Activated CD8-positive, alpha-beta T cell treated with anti-CD3 and anti-CD28 coated beads for 36 hours (primary cell): ENCODE measurements at regions not wholly inside any gene's neighbourhood (a gene's known extent, or its start where the extent isn't known, plus 50 kb on each side); places are given as distances from the start of the nearest gene placed in this dataset.

Experiments used
- ATAC-seq: fragments of 200-7000 bp; cut with Tn5 transposase; one replicate; pipeline ENCODE4 v1.10.0; 2021; ENCODE audit warnings: mild to moderate bottlenecking, moderate library complexity
- CTCF ChIA-PET: fragments of 350-600 bp; sonication (Branson Sonifier 250); formaldehyde crosslinking; loops from one replicate; lab custom pipeline; 2021; ENCODE audit warnings: antibody characterized with exemption; lab: Charles Lee
- POLR2A ChIA-PET: fragments of 350-600 bp; sonication (Branson Sonifier 250); formaldehyde crosslinking; loops from one replicate; lab custom pipeline; 2021; ENCODE audit warnings: antibody characterized with exemption; lab: Charles Lee
- DNase-seq: peaks from one replicate; pipeline ENCODE4 v3.0.0-alpha.2; 2020
- H3K27ac Mint-ChIP-seq: one replicate; pipeline ENCODE4 v1.8.0; 2021; ENCODE audit warnings: mild to moderate bottlenecking, mixed read lengths
- H3K27me3 Mint-ChIP-seq: one replicate; pipeline ENCODE4 v1.8.0; 2021; ENCODE audit warnings: mixed read lengths
- H3K36me3 Mint-ChIP-seq: one replicate; pipeline ENCODE4 v1.8.0; 2021; ENCODE audit warnings: low read depth, mixed read lengths
- H3K4me1 Mint-ChIP-seq: one replicate; pipeline ENCODE4 v1.8.0; 2021; ENCODE audit warnings: low read depth, mixed read lengths
- H3K4me3 Mint-ChIP-seq: one replicate; pipeline ENCODE4 v1.8.0; 2021; ENCODE audit warnings: mild to moderate bottlenecking, moderate library complexity, mixed read lengths
- H3K9me3 Mint-ChIP-seq: one replicate; pipeline ENCODE4 v1.8.0; 2021; ENCODE audit warnings: mixed read lengths
- intact Hi-C: fragments of 100-400 bp; cut with micrococcal nuclease; formaldehyde crosslinking; loops from one replicate; pipeline ENCODE4 v1.10.0; 2022
- TF ChIP-seq, protein P1 (sequence below): fragments of 200-600 bp; IDR thresholded peaks from one replicate; pipeline ENCODE4 v1.8.0; 2022; ENCODE audit warnings: antibody characterized with exemption, mild to moderate bottlenecking

DNA sequence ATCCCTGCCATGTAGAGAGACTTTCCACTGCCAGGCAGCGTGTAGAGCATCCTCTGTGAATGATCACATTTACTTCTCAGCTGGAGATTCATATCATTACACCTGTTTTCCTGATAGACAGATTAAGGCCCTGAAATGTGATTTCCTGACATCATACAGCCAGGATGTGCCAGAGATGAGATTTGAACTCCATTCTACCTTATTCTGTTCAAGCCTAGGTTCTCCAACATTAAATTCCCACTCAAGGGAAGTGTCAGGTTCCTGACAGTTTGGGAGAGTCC lies 482.1 kb downstream of the RPS24 start:
- ChIA-PET CTCF (interaction anchor here (1.6 kb wide), 2 partner anchors 8 to 10 kb away, joined by 4 read pairs; no protein-coding TSS in a partner anchor), POLR2A (no interaction called here)
- Mint-ChIP-seq H3K4me1 (peaks cover 2% of the 10 kb centered on the region), H3K4me3 (no peak overlapping the region), H3K36me3 (no peaks in the 10 kb centered on the region), H3K9me3 (no peaks in the 10 kb centered on the region), H3K27ac (no peak overlapping the region), H3K27me3 (no peaks in the 10 kb centered on the region)
- ATAC-seq (no peak), DNase-seq (no peak)
- intact Hi-C loops = no loop called here
- TF ChIP-seq, protein P1, sequence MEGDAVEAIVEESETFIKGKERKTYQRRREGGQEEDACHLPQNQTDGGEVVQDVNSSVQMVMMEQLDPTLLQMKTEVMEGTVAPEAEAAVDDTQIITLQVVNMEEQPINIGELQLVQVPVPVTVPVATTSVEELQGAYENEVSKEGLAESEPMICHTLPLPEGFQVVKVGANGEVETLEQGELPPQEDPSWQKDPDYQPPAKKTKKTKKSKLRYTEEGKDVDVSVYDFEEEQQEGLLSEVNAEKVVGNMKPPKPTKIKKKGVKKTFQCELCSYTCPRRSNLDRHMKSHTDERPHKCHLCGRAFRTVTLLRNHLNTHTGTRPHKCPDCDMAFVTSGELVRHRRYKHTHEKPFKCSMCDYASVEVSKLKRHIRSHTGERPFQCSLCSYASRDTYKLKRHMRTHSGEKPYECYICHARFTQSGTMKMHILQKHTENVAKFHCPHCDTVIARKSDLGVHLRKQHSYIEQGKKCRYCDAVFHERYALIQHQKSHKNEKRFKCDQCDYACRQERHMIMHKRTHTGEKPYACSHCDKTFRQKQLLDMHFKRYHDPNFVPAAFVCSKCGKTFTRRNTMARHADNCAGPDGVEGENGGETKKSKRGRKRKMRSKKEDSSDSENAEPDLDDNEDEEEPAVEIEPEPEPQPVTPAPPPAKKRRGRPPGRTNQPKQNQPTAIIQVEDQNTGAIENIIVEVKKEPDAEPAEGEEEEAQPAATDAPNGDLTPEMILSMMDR = no peak

- Mint-ChIP-seq H3K4me3 (no peak overlapping the region), H3K27ac (no peak overlapping the region), H3K36me3 (no peaks in the 10 kb centered on the region), H3K9me3 (no peaks in the 10 kb centered on the region), H3K27me3 (no peaks in the 10 kb centered on the region), H3K4me1 (peaks cover 4% of the 10 kb centered on the region)
- DNase-seq (no peak), ATAC-seq (no peak)
- intact Hi-C loops = no loop called here
- CTCF ChIA-PET = interaction anchor here (1.6 kb wide), 1 partner anchor 10 kb away, joined by 4 read pairs; no protein-coding TSS in a partner anchor
- TF ChIP-seq, protein P1 = no peak
- POLR2A ChIA-PET = no interaction called here
These were observed 482.6 kb downstream of the RPS24 start for GRCh38 chr10:78516236-78516635.

DNA sequence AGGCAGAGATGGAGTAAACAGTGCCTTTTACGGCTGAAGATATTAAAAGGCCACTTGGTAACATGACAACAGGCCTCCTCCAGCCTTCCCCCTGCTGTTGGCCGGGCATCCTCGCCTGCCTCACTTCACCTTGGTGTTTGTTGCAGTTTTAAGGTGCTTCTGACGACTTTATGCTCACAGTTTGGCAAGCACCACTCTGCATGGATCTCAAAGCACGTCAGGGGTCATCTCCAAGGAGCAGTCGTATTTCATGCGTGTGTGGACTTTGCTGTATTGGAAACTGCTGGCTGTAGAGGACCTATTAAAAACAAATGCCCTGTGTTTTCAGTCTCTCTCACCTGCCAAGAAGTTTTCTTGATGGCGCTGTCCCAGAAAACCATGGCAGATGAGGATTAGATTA lies 483.1 kb downstream of the RPS24 start:
- ATAC-seq (no peak), DNase-seq (no peak)
- Mint-ChIP-seq H3K4me1 (peaks cover 4% of the 10 kb centered on the region), H3K4me3 (no peak overlapping the region), H3K9me3 (no peaks in the 10 kb centered on the region), H3K27me3 (no peaks in the 10 kb centered on the region), H3K36me3 (no peaks in the 10 kb centered on the region), H3K27ac (no peak overlapping the region)
- CTCF ChIA-PET = interaction anchor here (1.6 kb wide), 1 partner anchor 11 kb away, joined by 4 read pairs; no protein-coding TSS in a partner anchor
- POLR2A ChIA-PET = no interaction called here
- TF ChIP-seq, protein P1 = no peak
- intact Hi-C loops = no loop called here

DNA sequence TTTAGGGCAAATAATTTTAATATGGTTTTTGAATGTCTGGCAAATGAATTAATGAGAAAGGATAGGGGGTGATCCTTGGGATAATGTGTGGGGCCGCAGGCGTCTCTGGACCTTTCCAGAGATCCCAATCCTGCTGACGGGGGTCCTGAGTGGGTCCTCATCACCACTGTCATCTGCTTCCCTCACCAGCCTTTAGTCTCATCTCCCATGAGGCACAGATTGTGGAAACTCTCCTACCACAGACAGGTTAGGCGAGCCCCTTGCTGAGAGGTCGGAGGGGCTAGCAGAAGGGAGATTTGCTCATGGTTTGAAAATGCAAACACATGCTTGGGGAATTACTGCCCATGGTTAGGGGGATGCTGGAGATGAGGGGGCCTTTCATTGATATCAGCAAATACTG lies 484.6 kb downstream of the RPS24 start:
- no peaks in the 10 kb centered on the region for H3K9me3 Mint-ChIP-seq
- no peak overlapping the region for H3K27ac Mint-ChIP-seq
- ChIA-PET POLR2A (no interaction called here), CTCF (no interaction called here)
- no peak overlapping the region for H3K4me3 Mint-ChIP-seq
- no peaks in the 10 kb centered on the region for H3K36me3 Mint-ChIP-seq
- intact Hi-C loops = no loop called here
- TF ChIP-seq, protein P1 = no peak
- ATAC-seq (no peak), DNase-seq (no peak)
- H3K4me1 Mint-ChIP-seq = peaks cover 4% of the 10 kb centered on the region
- no peaks in the 10 kb centered on the region for H3K27me3 Mint-ChIP-seq

DNA sequence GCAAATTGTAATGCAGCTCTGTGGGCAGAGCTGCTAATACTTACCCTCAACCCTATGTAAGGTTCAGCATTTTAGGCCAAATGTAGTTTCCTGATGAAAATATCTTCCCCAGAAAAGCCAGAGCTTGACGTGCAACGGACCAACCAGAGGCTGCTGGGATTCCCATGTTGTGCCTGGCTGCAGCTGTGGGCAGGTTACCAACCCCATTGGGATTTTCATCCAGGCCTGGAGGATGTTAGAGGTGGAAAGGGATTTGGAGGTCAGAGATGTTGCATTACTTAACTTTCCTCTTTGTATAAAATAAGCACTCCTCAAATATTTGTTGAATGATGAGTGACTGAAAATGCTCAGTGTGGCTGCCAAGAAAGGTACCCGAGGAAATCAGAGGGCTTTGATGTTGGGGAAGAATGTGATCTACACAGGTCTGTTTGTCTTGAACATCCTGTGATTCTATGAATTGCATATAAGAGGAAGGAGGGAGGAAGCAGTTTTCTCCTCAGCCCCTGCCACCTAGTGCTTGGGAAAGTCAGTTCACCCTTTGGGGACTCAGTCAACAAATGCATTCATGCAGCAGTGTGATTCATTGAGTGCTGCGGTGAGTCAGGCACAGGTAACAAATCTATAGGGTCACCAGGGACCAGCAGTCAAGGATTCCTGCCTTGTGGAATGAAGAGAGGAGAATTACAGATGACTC lies 487.2 kb downstream of the RPS24 start:
- intact Hi-C loops = no loop called here
- Mint-ChIP-seq H3K4me1 (peaks cover 4% of the 10 kb centered on the region), H3K27ac (no peak overlapping the region), H3K9me3 (no peaks in the 10 kb centered on the region), H3K4me3 (no peak overlapping the region), H3K27me3 (no peaks in the 10 kb centered on the region), H3K36me3 (no peaks in the 10 kb centered on the region)
- DNase-seq = peak; percentile 33
- TF ChIP-seq, protein P1 = no peak
- ChIA-PET POLR2A (no interaction called here), CTCF (interaction anchor here (1.1 to 1.5 kb wide), 2 partner anchors 9 to 217 kb away, joined by 3 read pairs; no protein-coding TSS in a partner anchor)
- peak; percentile 84 for ATAC-seq
